GM03348 (cell line): ENCODE measurements at regions not wholly inside any gene's neighbourhood (a gene's known extent, or its start where the extent isn't known, plus 50 kb on each side); places are given as distances from the start of the nearest gene placed in this dataset.
"Not testable (repeated sequence)": the region's sequence is repeated elsewhere in the genome, so short reads cannot be mapped to it uniquely, and the experiment has no call there.

ENCODE experiments used
- DNase-seq: peaks from one replicate; pipeline ENCODE4 v3.0.0; 2012; ENCODE audit warnings: low spot score

GRCh38 chr11:110514967-110515366 is 85.2 kb downstream of the FDX1 start:
- no peak for DNase-seq

GRCh38 chr11:110517381-110517780 is 87.6 kb downstream of the FDX1 start:
- DNase-seq = not testable (repeated sequence)

GRCh38 chr11:110518809-110519514 is 89.2 kb downstream of the FDX1 start:
- peak; percentile 71 for DNase-seq

GRCh38 chr11:110519796-110520195 is 90.0 kb downstream of the FDX1 start:
- no peak for DNase-seq

- DNase-seq = no peak
Measured at GRCh38 chr11:110522471-110522870, 92.7 kb downstream of the FDX1 start.

- no peak for DNase-seq
Measured at GRCh38 chr11:110524238-110524637, 94.5 kb downstream of the FDX1 start.

- peak; percentile 58 for DNase-seq
Measured at GRCh38 chr11:110525883-110526282, 96.1 kb downstream of the FDX1 start.

- DNase-seq = no peak
Measured at GRCh38 chr11:110526323-110526722, 96.6 kb downstream of the FDX1 start.
